ENCODE measurements at regions not wholly inside any gene's neighbourhood (a gene's known extent, or its start where the extent isn't known, plus 50 kb on each side); places are given as distances from the start of the nearest gene placed in this dataset.

DNA sequence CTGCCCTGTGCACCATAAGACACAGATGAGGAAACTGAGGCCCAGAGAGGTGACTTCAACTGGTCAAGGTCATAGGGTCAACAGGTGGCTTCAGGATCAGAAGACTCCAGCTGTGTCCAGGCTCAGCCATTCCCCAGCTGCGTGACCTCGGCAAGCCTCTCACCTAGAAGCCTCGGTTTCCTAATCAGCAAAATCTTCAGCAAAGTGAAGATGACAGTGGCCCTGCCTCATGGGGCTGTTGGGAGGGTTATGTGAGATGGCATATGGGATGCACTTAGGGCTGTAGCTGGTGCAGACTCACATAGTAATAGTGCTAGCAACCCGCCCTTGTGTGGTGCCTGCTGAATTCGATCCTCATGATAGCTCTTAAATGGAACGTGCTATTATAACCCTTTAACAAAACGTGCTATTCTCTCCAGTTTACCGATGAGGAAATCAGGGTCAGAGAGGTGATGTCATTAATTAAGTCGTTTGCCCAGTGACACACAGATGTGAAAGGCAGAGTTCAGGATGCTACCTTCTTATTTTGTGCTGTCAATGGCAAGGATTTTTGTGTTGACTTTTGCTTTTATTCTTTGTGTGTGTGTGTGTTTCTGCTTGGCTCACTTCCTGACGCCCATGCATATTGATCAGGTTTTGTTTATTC lies 472.9 kb downstream of the MATN1 start:
- Mint-ChIP-seq H3K9me3 (no peaks in the 10 kb centered on the region), H3K27me3 (ENCODE audit: low read depth in 3 of 3) (peaks cover 0 to 5% (median 3%) of the 10 kb centered on the region in 3 donors), H3K4me3 (no peak overlapping the region), H3K4me1 (no peaks in the 10 kb centered on the region), H3K27ac (peak overlapping the region in 1 of 6 donors; percentile 18), H3K36me3 (no peaks in the 10 kb centered on the region)
- no peak for DNase-seq

- Mint-ChIP-seq H3K4me1 (no peaks in the 10 kb centered on the region), H3K27me3 (ENCODE audit: low read depth in 3 of 3) (peaks cover 0 to 5% (median 3%) of the 10 kb centered on the region in 3 donors), H3K9me3 (no peaks in the 10 kb centered on the region), H3K4me3 (no peak overlapping the region), H3K27ac (no peak overlapping the region), H3K36me3 (no peaks in the 10 kb centered on the region)
- no peak for DNase-seq
Measured at GRCh38 chr1:30249446-30250337, 473.7 kb downstream of the MATN1 start.

- Mint-ChIP-seq H3K4me3 (no peak overlapping the region), H3K9me3 (no peaks in the 10 kb centered on the region), H3K36me3 (no peaks in the 10 kb centered on the region), H3K4me1 (no peaks in the 10 kb centered on the region), H3K27me3 (ENCODE audit: low read depth in 3 of 3) (peaks cover 0 to 5% (median 3%) of the 10 kb centered on the region in 3 donors), H3K27ac (no peak overlapping the region)
- DNase-seq = no peak
Measured at GRCh38 chr1:30248774-30249173, 474.6 kb downstream of the MATN1 start.

- Mint-ChIP-seq H3K4me3 (no peak overlapping the region), H3K27me3 (ENCODE audit: low read depth in 3 of 3) (peaks cover 0 to 5% (median 3%) of the 10 kb centered on the region in 3 donors), H3K36me3 (no peaks in the 10 kb centered on the region), H3K27ac (no peak overlapping the region), H3K4me1 (no peaks in the 10 kb centered on the region), H3K9me3 (no peaks in the 10 kb centered on the region)
- DNase-seq = no peak
Measured at GRCh38 chr1:30248373-30248772, 475.0 kb downstream of the MATN1 start.

GRCh38 chr1:30244801-30245200 lies 478.6 kb downstream of the MATN1 start:
- peaks cover 0 to 5% (median 0%) of the 10 kb centered on the region in 3 donors for H3K27me3 Mint-ChIP-seq (ENCODE audit: low read depth in 3 of 3)
- H3K36me3 Mint-ChIP-seq = no peaks in the 10 kb centered on the region
- H3K4me3 Mint-ChIP-seq = no peak overlapping the region
- H3K9me3 Mint-ChIP-seq = peaks cover 0 to 2% (median 0%) of the 10 kb centered on the region in 6 donors
- no peak overlapping the region for H3K27ac Mint-ChIP-seq
- H3K4me1 Mint-ChIP-seq = no peaks in the 10 kb centered on the region
- DNase-seq = no peak

DNA sequence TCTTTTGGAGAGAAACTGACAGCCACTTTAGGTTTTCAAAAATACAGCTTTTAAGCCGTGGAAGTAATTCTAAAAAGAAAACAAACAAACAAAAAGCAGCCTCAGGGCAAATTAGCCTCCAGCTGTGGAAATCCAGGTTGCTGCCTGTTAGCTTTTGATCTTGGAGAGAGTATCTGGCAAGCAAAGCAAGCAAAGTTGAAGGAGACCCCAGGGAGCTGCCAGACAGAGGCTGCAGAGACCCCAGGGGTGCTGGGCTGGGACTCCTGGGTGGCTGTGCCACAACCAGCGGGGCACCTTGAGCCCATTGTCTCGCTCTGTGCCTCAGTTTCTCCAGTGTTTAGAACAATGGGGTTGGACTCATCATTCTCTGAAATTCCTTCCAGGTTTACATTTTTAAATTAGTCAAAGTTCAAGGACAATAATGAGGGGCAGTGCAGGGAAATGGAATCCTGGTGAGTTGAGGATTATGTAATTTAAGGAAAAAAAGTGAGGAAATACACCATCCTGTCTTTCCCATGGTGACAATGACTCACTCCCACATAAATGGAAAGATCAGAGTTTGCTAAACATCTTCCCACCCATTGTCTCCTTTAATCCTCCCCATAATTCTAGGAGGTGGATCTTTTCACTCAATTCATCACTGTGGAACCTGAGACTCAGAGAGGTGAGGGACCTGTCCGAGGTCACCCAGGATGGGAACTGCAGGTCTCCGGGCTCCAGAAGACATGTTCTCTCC lies 480.5 kb downstream of the MATN1 start:
- Mint-ChIP-seq H3K27ac (no peak overlapping the region), H3K9me3 (peaks cover 0 to 2% (median 0%) of the 10 kb centered on the region in 6 donors), H3K36me3 (no peaks in the 10 kb centered on the region), H3K4me1 (no peaks in the 10 kb centered on the region), H3K27me3 (ENCODE audit: low read depth in 3 of 3) (peaks cover 0 to 5% (median 1%) of the 10 kb centered on the region in 3 donors), H3K4me3 (no peak overlapping the region)
- no peak for DNase-seq

DNA sequence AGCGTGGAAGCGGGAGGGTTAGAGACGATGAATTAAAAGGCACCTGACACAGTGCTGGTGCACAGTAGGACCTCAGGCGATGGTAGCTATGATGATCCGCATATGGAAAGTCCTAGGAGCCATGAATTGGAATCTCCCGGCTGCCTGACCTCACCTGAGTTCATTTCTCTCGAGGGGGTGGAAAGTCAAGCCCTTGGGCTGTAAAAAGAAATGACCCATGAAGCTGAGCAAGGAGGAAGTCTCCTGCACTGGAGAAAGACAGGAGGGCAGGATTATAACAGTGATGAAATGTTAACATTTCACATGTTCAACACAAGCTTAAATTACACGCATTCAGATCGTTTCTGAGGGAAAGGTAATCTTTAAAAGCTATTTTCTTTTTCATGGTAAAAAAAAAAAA lies 481.2 kb downstream of the MATN1 start:
- Mint-ChIP-seq H3K9me3 (peaks cover 0 to 2% (median 0%) of the 10 kb centered on the region in 6 donors), H3K27me3 (ENCODE audit: low read depth in 3 of 3) (peaks cover 1 to 5% (median 2%) of the 10 kb centered on the region in 3 donors), H3K27ac (no peak overlapping the region), H3K4me1 (no peaks in the 10 kb centered on the region), H3K36me3 (no peaks in the 10 kb centered on the region), H3K4me3 (no peak overlapping the region)
- no peak for DNase-seq

DNA sequence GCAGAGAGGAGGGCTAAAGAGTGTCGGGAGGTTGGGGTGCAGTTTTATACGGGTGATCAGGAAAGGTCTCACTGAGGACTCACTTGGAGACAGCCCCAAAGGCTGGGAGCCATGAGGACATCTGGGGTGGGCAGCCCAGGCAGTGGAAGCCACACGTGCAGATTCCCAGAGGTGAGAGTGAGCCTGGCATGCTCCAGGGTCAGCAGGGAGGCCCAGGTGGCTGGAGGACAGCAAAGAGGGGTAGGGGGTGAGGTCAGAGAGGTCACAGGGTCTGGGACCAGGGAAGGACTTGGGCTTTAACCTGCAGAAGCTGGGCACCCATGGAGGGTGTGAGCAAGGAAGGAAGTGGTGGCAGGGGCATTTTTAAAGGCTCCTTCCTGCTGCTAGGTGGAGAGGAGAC lies 481.7 kb downstream of the MATN1 start:
- no peak overlapping the region for H3K27ac Mint-ChIP-seq
- H3K9me3 Mint-ChIP-seq = peaks cover 0 to 2% (median 0%) of the 10 kb centered on the region in 6 donors
- no peak for DNase-seq
- H3K36me3 Mint-ChIP-seq = no peaks in the 10 kb centered on the region
- no peaks in the 10 kb centered on the region for H3K4me1 Mint-ChIP-seq
- no peak overlapping the region for H3K4me3 Mint-ChIP-seq
- H3K27me3 Mint-ChIP-seq (ENCODE audit: low read depth in 3 of 3) = peaks cover 1 to 4% (median 2%) of the 10 kb centered on the region in 3 donors

- Mint-ChIP-seq H3K27ac (no peak overlapping the region), H3K27me3 (ENCODE audit: low read depth in 3 of 3) (peaks cover 0 to 5% (median 5%) of the 10 kb centered on the region in 3 donors), H3K36me3 (no peaks in the 10 kb centered on the region), H3K4me3 (no peak overlapping the region), H3K9me3 (no peaks in the 10 kb centered on the region), H3K4me1 (peaks cover 0 to 1% of the 10 kb centered on the region in 2 donors)
- DNase-seq = no peak
Measured at GRCh38 chr1:30234091-30234490, 489.3 kb downstream of the MATN1 start.

- DNase-seq = peak; percentile 23 to 48 (median 33)
- peaks cover 0 to 4% (median 3%) of the 10 kb centered on the region in 3 donors for H3K27me3 Mint-ChIP-seq (ENCODE audit: low read depth in 3 of 3)
- H3K9me3 Mint-ChIP-seq = no peaks in the 10 kb centered on the region
- peaks cover 0 to 1% of the 10 kb centered on the region in 2 donors for H3K4me1 Mint-ChIP-seq
- H3K4me3 Mint-ChIP-seq = no peak overlapping the region
- H3K27ac Mint-ChIP-seq = no peak overlapping the region
- H3K36me3 Mint-ChIP-seq = no peaks in the 10 kb centered on the region
Measured at GRCh38 chr1:30232288-30232899, 491.0 kb downstream of the MATN1 start.

DNA sequence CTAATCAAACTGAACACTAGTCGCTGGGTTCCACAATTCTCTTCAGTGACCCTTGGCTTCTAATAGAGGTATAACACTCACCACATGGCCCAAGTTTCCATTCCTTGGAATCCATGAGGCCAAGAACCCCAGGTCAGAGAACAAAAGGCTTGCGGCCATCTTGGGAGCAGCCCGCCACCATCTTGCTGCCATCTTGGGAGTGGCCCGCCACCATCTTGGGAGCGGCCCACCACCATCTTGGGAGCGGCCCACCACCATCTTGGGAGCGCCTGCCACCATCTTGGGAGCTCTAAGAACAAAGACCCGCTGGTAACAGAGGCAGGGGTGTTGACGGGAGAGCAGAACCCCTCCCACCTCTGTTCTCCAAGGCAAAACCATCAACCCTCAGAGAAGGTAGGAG lies 493.4 kb downstream of the MATN1 start:
- Mint-ChIP-seq H3K27me3 (ENCODE audit: low read depth in 3 of 3) (peaks cover 0 to 3% (median 3%) of the 10 kb centered on the region in 3 donors), H3K4me3 (no peak overlapping the region), H3K27ac (no peak overlapping the region), H3K36me3 (no peaks in the 10 kb centered on the region), H3K9me3 (no peaks in the 10 kb centered on the region), H3K4me1 (peaks cover 0 to 1% of the 10 kb centered on the region in 2 donors)
- no peak for DNase-seq

DNA sequence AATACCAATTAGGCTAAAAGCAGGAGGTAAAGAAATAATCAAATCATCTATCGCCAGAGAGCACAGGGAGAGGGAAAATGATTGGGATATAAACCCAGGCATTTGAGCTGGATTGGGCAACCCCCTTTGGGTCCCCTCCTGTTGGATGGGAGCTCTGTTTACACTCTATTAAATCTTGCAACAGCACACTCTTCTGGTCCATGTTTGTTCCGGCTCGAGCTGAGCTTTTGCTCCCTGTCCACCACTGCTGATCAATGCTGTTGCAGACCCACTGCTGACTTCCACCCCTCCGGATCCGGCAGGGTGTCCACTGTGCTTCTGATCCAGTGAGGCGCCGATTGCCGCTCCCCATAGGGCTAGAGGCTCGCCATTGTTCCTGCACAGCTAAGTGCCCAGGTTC lies 493.8 kb downstream of the MATN1 start:
- peaks cover 0 to 5% (median 3%) of the 10 kb centered on the region in 3 donors for H3K27me3 Mint-ChIP-seq (ENCODE audit: low read depth in 3 of 3)
- H3K27ac Mint-ChIP-seq = no peak overlapping the region
- no peaks in the 10 kb centered on the region for H3K9me3 Mint-ChIP-seq

DNA sequence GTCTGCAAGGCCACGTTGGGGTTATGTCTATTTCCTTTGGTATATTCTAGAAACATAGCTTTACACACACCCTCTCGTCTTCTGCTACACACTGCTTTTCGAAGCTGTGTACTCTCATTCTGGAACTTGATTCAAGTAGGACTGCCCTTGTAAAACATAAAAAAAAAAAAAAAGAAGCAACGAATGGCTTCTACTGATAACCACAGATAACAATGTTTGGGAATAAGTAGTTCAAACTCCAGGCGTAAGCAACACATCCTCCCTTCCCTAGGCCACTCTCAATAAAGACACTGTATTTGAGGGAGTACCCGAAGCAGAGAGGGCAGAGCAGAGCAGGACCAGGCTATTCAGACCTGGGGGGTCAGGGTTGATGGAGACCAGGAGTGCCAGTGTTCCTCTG lies 496.7 kb downstream of the MATN1 start:
- Mint-ChIP-seq H3K9me3 (no peaks in the 10 kb centered on the region), H3K27ac (no peak overlapping the region), H3K36me3 (no peaks in the 10 kb centered on the region), H3K4me1 (no peaks in the 10 kb centered on the region), H3K27me3 (ENCODE audit: low read depth in 3 of 3) (peaks cover 0 to 5% (median 4%) of the 10 kb centered on the region in 3 donors), H3K4me3 (no peak overlapping the region)
- no peak for DNase-seq

More for the DNA sequence above, 493.8 kb downstream of the MATN1 start:
- H3K4me3 Mint-ChIP-seq = no peak overlapping the region
- DNase-seq = no peak
- no peaks in the 10 kb centered on the region for H3K36me3 Mint-ChIP-seq
- H3K4me1 Mint-ChIP-seq = peaks cover 0 to 1% of the 10 kb centered on the region in 2 donors

Measured in immature natural killer cell (primary cell).